DMS53 treated with DMSO at 0.1 percent for 48 hours (cell line): ENCODE measurements at regions not wholly inside any gene's neighbourhood (a gene's known extent, or its start where the extent isn't known, plus 50 kb on each side); places are given as distances from the start of the nearest gene placed in this dataset.
"Not testable (repeated sequence)": the region's sequence is repeated elsewhere in the genome, so short reads cannot be mapped to it uniquely, and the experiment has no call there.

Source experiments
- DNase-seq: peaks from one replicate; lab custom pipeline; 2025; ENCODE audit not compliant: unreplicated experiment; lab: John Stamatoyannopoulos, UW

DNA sequence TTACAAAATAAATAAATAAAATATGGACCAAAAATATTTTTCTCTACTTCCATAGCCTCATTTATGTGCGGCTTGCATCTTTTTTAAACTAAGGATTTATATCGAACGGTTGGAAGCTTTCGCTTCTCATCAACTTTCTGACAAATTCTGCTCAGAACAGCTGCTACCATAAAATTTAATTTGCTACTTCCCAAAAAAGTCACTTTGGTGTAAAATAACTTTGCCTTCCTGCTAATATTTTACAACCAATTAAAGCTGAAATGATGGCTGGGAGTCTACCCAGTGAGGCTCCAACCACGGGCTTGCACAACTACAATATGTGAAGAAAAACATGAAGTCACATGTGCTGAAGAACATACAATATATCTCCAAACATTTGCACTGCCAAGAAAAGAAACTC, 253.1 kb upstream of the NEBL start:
- DNase-seq: no peak

GRCh38 chr10:21146436-21146789, 249.3 kb upstream of the NEBL start:
- no peak for DNase-seq

- no peak for DNase-seq
Observed at GRCh38 chr10:21145751-21146435, 248.8 kb upstream of the NEBL start.

DNA sequence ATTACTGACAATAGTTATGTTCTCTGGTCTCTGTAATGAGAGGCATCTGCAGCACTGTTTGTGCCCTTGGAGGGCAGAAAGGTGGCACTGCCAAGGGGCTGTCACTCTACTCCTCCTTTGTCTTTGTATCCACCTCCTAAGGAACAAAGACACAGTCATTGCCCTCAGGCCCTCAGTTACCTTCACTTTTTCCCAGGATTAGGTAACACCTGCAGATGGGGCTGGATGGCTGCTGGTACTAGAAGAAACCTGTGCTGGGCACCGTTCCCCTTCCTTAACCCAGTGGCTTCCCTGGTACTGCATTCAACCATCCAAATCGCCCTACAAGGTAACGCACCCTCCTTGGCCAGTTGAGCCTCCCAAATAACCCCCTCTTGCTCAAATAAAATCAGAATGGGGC, 246.9 kb upstream of the NEBL start:
- no peak for DNase-seq

DNA sequence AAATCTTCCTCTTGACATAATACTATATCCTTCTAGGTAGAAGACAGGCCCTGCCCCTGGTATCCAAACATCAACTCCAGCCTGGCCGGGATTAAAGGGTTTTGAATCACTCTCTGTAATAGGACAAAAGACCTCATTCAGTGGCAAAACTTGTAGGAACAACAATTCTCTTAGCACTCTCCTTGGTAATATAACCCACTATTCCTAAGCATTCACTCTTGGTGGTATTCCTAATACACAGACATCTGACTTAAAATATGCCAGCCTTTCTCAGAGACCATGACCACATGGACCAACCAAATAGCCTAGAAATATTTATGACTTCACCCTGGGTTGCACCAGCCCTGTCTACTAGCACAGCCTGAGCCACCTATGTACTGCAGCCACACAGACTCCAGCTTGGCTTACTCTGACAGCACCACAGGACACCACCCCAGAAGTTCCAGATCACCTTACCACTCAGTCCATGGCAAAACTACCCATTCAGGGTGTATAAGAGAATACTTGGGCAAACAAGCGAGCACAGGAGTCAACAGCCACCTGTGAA, 244.9 kb upstream of the NEBL start:
- DNase-seq: no peak

- peak; percentile 36 for DNase-seq
Observed at GRCh38 chr10:21138769-21139340, 241.7 kb upstream of the NEBL start.

DNA sequence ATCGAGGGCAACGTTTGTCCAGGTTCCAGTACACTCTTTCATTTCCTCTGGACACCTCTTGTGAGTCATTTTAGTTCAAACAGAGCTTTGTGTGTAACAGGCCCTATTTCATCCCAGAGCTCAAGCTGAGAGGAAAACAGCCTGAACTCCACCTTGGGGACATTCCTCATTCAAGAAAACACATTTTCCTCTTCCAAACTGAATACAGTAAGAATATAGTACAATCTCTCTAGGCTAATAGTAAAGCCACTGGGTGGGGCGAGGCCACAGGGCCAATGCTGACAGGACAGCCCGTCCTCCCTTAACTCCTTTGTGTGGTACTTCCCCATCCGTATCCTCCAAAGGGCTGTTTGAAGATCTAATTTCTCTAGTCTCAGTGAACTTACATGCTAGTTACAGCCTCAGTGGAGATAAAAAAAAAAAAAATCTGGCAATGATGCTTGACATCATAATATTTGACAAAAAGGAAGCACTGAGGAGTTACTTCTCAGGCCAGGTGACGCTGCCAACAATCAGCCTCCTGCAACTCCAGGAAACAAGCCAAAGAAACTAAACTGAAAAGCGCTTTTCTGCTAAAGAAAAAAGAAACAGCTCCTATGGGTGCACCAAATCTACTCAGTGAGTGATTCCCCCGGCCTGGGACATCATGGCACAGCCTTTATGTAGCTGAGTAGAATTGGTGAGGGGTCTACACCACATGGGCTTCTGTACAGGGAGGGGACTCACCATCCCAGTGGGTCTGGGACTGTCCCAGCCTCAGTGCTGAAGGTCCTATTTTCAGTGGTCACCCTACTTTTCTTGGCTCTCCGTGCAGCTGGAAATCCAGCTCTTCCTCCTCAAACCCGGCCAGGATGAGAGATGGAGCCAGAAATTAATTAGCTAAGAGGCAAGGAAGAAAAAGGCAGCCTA, 238.2 kb upstream of the NEBL start:
- DNase-seq: peak; percentile 75

GRCh38 chr10:21134645-21135022, 237.5 kb upstream of the NEBL start:
- DNase-seq: no peak

DNA sequence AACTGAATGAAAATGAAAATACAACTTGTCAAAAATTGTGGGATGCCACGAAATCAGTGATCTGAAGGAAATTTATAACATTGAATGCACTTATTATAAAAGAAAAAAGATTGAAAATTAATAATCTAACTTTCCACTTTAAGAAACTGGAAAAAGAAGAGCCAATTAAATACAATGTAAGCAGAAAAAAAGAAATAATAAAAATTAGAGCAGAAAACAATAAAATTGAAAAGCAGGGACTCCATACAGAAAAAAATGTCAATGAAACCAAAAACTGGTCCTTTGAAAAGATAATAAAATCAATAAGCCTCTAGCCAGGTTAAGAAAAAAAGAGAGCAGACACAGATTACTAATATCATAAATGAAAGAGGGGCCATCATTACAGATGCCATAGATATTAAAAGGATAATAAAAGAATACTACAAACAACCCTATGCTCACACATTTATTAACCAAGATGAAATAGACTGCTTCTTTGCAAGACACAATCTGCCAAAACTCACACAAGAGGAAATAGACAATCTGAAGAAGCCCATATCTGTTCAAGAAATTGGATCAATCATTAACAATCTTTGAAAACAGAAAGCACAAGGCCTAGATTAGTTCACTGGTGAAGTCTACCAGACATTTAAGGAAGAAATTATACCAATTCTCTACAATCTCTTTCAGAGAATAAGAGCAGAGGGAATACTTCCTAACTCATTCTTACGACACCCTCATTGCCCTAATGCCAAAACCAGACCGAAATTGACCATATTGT, 233.8 kb upstream of the NEBL start:
- no peak for DNase-seq

DNA sequence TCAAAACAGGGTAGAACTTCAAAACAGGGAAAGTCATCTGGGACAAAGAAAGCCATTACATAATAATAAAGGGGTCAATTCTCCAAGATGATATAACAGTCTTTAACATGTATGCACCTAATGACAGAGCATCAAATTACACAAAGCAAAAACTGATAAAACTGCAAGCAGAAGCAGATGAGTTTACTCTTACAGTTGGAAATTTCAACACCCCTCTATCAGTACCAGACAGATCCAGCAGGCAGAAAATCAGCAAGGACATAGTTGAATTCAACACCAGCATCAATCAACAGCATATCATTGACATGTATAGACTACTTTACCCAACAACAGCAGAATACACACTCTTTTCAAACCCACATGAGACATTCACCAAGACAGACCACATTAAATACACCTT, 233.0 kb upstream of the NEBL start:
- no peak for DNase-seq

- no peak for DNase-seq
Observed at GRCh38 chr10:21125471-21126228, 228.5 kb upstream of the NEBL start.

DNA sequence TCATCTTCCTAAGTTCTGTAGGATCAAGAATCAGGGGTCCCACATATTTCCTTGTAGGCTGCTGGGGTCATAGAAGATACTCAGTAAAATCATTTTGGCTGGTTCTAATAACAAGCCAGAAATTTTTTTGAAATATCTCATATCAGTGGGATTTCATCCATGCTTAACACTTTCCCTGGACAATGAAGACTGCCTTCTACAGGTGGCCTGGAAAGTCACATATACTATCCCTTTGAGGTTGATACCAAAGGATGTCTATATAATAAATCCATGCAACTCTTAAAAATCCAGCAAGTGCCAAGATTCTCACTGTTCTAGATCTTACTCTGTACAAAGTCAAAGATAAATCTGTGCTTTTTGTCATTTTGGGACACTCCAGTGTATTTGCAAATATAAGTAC, 225.8 kb upstream of the NEBL start:
- no peak for DNase-seq

DNA sequence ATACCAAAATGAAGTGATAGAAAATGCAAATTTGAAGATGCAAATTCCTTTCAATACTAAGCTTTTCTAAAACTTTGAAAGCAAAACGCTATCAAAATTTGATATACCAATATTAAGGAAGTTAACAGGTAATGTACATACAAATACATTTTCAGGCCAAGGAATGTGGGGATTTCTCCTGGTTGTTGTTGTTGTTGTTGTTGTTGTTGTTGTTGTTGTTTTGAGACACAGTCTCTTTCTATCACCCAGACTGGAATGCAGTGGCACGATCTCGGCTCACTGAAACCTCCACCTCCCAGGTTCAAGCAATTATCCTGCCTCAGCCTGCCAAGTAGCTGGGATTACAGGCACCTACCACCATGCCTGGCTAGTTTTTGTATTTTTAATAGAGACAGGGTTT, 224.7 kb upstream of the NEBL start:
- not testable (repeated sequence) for DNase-seq

DNA sequence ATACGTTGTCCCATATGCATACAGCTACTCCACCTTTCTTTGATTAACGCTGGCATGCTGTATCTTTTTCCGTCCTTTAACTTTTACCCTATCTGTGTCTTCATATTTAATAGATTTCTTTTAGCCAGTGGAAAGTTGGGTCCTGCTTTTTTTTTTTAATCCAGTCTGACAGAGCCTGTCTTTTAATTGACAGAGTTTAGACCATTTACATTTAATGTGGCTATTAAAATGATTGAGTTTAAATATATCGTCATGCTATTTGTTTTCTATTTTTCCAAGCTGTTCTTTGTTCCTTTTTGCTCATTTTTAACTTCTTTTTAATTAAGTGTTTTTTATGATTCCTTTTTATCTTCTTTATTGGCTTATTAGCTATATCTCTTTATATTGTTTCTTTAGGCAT, 217.6 kb upstream of the NEBL start:
- no peak for DNase-seq

DNA sequence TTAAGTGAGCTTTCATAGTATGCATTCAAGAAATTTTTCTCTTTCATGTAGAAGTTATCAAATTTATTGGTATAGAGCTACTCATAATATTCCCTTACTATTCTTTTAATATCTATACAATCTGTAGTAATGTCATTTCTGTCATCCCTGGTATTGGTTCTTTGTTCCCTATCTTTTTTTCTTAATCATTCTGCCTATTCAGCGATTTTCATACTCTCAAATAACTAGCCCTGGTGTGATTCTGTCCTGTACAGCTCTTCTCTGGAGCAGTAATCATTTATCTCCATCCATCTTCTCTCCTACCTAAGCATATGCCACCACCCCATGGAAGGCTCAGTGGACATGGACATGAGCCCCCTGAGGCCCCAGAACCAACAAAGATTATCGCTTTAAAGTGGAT, 213.2 kb upstream of the NEBL start:
- no peak for DNase-seq

DNA sequence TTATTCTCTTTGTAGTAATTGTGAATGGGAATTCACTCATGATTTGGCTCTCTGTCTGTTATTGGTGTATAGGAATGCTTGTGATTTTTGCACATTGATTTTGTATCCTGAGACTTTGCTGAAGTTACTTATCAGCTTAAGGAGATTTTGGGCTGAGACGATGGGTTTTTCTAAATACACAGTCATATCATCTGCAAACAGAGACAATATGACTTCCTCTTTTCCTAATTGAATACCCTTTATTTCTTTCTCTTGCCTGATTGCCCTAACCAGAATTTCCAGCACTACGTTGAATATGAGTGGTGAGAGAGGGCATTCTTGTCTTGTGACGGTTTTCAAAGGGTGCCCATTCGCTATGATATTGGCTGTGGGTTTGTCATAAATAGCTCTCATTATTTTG, 209.8 kb upstream of the NEBL start:
- DNase-seq: not testable (repeated sequence)

GRCh38 chr10:21105331-21105730, 208.2 kb upstream of the NEBL start:
- DNase-seq: not testable (repeated sequence)

GRCh38 chr10:21100871-21101514, 203.9 kb upstream of the NEBL start:
- DNase-seq: no peak

DNA sequence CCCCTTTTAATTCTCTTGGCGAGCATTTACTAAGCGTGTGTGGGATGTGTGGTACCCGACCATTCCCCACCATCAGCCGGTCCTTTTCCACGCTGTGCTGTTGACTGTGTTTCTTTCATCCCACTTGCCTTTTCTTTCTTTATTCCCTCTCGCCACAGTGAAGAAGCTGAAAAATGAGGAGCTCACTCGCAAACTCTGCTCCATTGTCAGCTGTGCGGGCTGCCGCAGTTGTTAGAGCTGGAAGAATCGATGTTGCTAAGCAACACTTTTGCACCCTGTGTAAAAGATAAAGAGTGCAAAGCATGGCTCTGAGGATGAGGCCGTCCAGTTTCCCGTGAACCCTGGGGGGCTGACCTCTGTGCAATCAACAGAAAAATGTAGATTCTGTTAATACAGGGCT, 203.1 kb upstream of the NEBL start:
- no peak for DNase-seq
